ENCODE measurements at regions not wholly inside any gene's neighbourhood (a gene's known extent, or its start where the extent isn't known, plus 50 kb on each side); places are given as distances from the start of the nearest gene placed in this dataset.
"Not testable (repeated sequence)": the region's sequence is repeated elsewhere in the genome, so short reads cannot be mapped to it uniquely, and the experiment has no call there.

DNA sequence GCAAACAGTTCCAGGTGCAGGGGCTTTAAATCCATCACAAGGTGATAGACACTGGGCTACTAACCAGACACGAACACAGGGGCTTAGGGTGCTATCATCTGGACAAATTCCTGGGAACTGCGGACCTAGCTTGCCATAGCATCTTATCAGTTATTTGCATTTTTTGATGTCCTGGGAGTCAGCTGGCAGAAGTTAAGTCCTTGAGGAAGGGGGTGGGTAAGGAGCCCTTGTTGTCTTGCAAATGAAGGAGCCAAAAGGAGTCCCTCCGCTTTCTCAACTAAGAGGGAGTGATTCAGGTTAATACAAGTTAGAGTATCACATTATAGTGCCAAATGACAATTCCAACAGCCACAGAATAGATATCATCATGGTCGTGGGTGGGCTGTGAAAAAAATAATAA is 108.9 kb downstream of the NPAP1 start:
- Histone ChIP-seq H3K9ac (ENCODE audit: low read length) (no peak overlapping the region), H3K9me3 (ENCODE audit: low read length) (no peaks in the 10 kb centered on the region), H3K27ac (ENCODE audit: low read length) (no peak overlapping the region), H3K36me3 (ENCODE audit: insufficient read depth, low read length) (no peaks in the 10 kb centered on the region), H3K79me2 (replicated peaks; ENCODE audit: insufficient read depth, low read length) (no peaks in the 10 kb centered on the region), H3K4me3 (ENCODE audit: low read length) (no peak overlapping the region), H2AFZ (ENCODE audit: low read depth, low read length) (no peak overlapping the region), H4K20me1 (ENCODE audit: insufficient read depth) (no peaks in the 10 kb centered on the region), H3K9me2 (ENCODE audit: insufficient read depth, low read length) (no peaks in the 10 kb centered on the region), H3K4me2 (ENCODE audit: low read length) (no peak overlapping the region), H3K27me3 (ENCODE audit: insufficient read depth, low read depth, low read length) (no peaks in the 10 kb centered on the region), H3F3A (ENCODE audit: insufficient read depth, low read length, poor library complexity, severe bottlenecking) (no peaks in the 10 kb centered on the region)
- TF ChIP-seq EZH2 (IDR thresholded peaks at IDR 0.05; ENCODE audit: borderline replicate concordance, insufficient read depth, low read length, poor library complexity, severe bottlenecking): no peak

DNA sequence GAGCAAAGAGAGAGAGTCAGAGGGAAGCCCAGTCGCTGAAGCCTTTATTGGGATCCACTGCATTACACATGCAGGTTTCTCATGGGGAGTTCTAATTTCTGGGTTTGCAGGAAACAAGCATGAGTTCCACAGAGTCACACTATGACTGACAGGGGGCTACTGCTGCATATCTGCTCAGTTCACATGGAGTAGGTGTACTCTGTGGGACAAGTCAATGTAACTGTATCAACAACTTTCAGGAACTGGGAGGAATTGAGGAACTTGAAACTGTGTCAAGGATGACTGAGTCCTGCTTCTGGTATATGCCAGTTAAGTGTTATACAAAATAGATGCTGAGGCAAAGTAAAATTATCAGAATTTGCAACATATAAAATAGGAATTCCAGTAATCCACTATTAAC is 110.8 kb downstream of the NPAP1 start:
- Histone ChIP-seq H3K9me3 (ENCODE audit: low read length) (no peaks in the 10 kb centered on the region), H3K9ac (ENCODE audit: low read length) (no peak overlapping the region), H3K27me3 (ENCODE audit: insufficient read depth, low read depth, low read length) (no peaks in the 10 kb centered on the region), H3K36me3 (ENCODE audit: insufficient read depth, low read length) (no peaks in the 10 kb centered on the region), H3K4me2 (ENCODE audit: low read length) (no peak overlapping the region), H3F3A (ENCODE audit: insufficient read depth, low read length, poor library complexity, severe bottlenecking) (no peaks in the 10 kb centered on the region), H3K79me2 (replicated peaks; ENCODE audit: insufficient read depth, low read length) (no peaks in the 10 kb centered on the region), H3K9me2 (ENCODE audit: insufficient read depth, low read length) (no peaks in the 10 kb centered on the region), H3K27ac (ENCODE audit: low read length) (no peak overlapping the region), H3K4me3 (ENCODE audit: low read length) (no peak overlapping the region), H2AFZ (ENCODE audit: low read depth, low read length) (no peak overlapping the region), H4K20me1 (ENCODE audit: insufficient read depth) (no peaks in the 10 kb centered on the region)
- TF ChIP-seq REST (IDR thresholded peaks at IDR 0.05; ENCODE audit: borderline replicate concordance) (no peak), POLR2AphosphoS5 (IDR thresholded peaks at IDR 0.05) (no peak), EZH2 (IDR thresholded peaks at IDR 0.05; ENCODE audit: borderline replicate concordance, insufficient read depth, low read length, poor library complexity, severe bottlenecking) (no peak), EP300 (conservative IDR thresholded peaks at IDR 0.05; ENCODE audit: poor library complexity, severe bottlenecking) (no peak), RAD21 (conservative IDR thresholded peaks at IDR 0.05) (no peak), MXI1 (conservative IDR thresholded peaks at IDR 0.05; ENCODE audit: poor library complexity, severe bottlenecking) (no peak), CTCF (IDR thresholded peaks at IDR 0.05; ENCODE audit: poor library complexity, severe bottlenecking) (no peak), SMC3 (conservative IDR thresholded peaks at IDR 0.05; ENCODE audit: poor library complexity) (no peak), TAF1 (IDR thresholded peaks at IDR 0.05; ENCODE audit: low read depth) (no peak)

DNA sequence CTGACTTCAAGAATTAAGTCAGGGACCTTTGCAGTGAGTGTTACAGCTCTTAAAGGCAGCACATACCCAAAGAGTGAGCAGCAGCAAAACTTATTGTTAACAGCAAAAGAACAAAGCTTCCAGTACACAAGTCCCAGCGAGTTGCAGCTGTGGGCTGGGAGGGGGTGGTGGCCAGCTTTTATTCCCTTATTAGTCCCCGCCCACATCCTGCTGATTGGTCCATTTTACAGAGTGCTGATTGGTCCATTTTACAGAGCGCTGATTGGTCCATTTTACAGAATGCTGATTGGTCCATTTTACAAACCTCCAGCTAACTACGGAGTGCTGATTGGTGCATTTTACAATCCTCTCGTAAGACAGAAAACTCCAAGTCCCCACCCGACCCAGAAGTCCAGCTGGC is 127.0 kb downstream of the NPAP1 start:
- not testable (repeated sequence) for H3K27me3 ChIP-seq (ENCODE audit: insufficient read depth, low read depth, low read length); H3K79me2 ChIP-seq (replicated peaks; ENCODE audit: insufficient read depth, low read length); H3K27ac ChIP-seq (ENCODE audit: low read length); H3K9ac ChIP-seq (ENCODE audit: low read length); H3K9me3 ChIP-seq (ENCODE audit: low read length); H3K4me2 ChIP-seq (ENCODE audit: low read length); H3K36me3 ChIP-seq (ENCODE audit: insufficient read depth, low read length); H2AFZ ChIP-seq (ENCODE audit: low read depth, low read length); H3K9me2 ChIP-seq (ENCODE audit: insufficient read depth, low read length); H4K20me1 ChIP-seq (ENCODE audit: insufficient read depth); H3F3A ChIP-seq (ENCODE audit: insufficient read depth, low read length, poor library complexity, severe bottlenecking); H3K4me3 ChIP-seq (ENCODE audit: low read length)

Data from neural cell (in vitro differentiated cells).